HG02840 (cell line): ENCODE measurements at regions not wholly inside any gene's neighbourhood (a gene's known extent, or its start where the extent isn't known, plus 50 kb on each side); places are given as distances from the start of the nearest gene placed in this dataset.

ENCODE experiments used
- ATAC-seq: cut with Tn5 transposase; IDR thresholded peaks from one replicate; pipeline ENCODE4 v1.9.1; 2021; ENCODE audit warnings: mild to moderate bottlenecking, moderate library complexity, moderate number of reproducible peaks; ENCODE audit not compliant: unreplicated experiment, low FRiP score

DNA sequence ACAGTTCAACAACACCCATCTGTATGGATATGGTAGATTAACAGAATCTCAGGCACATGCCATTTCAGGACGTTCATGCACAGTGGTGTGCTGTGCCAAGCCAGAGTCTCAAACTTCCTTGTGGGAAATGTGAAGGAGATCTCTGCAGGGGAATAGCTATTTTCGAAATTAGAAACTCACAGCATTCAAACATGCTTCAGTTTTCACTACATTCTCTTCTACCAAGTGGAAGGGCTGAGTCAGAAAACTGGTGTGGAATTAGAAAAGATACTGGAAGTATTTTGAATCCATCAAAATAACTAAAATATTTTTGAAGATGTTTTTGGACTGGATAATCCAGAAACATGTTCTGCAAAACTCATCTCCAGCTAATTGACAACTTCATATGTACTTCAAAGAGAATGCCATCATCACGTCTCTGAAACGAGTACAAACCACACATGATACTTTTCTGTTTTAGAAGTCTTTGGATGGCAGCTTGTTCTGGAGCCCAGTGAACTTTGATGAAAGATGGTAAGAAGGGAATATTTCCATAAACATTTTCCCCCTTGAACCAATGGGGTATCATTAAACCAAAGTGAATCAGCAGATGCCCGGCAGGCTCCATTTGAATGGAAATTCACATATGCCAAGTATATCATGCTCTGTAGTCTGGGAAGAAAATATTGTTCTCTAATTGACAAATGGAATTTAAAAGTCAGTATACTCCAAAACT, 616.3 kb upstream of the IGFBP3 start:
- no peak for ATAC-seq

DNA sequence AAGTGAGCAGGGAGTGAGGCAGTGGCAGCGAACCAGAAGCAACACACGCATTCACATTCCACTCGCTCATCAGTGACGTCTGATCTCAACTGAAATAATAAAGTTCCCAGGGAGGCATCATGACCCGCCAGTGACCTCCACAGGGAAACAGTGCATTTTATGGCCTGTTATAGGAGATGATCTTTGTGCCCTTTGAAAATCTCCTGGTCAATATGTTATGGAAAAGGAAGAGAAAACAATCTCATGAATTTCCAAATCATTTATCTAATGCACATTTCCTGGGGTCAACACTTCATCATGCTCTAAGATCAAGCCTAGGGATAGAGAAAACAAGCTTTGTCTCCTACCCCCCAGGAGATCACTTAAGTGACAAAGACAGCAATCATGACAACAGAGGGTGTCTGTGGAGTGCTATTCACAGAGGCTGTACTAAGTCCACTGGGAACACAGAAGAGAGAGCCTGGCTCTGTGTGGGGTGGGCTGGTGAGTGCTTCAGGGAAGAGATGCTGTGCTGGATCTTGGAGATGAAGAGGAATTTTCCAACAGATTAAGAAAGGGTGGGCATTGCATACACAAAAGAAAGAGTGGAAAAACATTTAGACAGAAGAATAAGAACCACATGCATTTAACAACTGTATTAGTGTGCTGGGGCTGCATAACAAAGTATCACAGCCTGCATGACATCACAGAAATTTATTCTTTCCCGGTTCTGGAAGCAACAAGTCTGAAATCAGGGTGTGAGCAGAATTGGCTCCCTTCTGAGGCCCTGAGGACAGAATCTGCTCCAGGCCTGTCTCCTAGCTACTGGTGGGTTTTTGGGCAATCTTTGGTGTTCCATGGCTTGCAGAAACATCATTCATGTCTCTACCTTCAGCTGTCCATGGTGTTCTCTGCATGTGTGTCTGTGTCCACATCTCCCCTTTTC, 613.9 kb upstream of the IGFBP3 start:
- no peak for ATAC-seq

DNA sequence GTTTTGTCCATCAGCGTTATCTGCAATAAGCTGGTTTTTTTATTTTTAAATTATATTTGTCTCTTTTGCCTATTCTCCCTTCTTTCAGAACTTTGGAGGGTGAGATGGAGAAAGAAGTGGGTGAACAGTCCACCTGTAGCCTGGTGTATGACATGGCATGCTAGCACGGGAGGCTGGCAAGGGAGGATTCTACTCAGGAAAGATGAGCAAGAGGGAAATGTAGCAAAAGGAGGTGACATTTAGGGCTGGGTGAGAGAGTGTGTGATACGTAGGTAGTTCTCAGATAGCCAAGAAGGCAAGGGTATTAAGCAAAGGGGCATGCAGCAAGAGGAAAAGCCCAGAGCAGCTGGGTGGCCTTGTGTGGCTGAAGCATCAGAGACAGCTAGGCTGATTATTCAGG, 612.9 kb upstream of the IGFBP3 start:
- no peak for ATAC-seq

DNA sequence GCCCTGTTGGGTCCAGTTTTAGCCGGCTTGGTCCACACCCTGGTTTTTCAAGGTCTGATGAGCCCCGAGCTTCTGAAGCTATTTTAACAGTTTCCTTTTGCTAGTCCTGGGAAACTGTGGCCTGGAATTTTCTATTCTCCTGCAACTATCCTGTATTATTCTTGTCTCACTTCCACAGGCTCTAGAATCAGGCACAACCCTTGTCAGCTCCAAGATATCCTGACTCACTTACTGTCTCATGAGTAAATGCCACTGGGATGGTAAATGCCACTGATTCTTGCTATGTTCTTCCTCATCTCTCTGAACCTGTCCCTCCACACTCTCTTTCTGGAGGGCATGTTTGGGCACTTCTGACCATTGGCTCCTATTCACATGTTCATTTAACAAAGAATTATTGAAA, 611.5 kb upstream of the IGFBP3 start:
- no peak for ATAC-seq

DNA sequence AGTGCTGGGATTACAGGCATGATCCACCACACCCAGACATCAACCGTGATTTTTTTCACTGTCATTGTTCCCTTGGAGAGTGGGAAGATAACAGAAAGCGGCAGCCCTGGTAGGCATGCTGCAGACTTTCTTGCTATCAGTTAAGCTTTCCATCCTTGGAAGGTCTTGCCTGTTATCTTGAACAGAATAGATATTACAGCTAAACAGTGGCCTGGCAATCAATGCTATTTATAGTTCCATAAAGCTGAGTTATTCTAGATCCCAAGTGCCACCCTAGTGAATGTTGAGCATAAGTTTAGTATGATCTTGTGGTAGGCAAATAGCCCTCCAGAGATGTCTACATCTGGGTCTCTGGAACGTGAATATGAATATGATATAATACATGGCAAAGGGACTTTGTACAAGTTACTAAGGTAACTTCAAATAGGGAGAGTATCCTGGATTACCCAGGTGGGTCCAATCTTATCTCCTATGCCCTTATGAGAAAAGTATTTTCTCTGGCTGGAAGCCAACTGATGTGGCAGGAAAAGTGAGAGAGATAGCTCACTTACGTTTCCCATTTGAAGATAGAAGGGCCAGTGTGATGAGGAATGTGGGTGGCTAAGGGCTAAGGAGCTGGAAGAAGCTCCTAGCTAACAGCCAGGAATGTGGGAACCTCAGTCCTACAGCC, 609.1 kb upstream of the IGFBP3 start:
- ATAC-seq = no peak

DNA sequence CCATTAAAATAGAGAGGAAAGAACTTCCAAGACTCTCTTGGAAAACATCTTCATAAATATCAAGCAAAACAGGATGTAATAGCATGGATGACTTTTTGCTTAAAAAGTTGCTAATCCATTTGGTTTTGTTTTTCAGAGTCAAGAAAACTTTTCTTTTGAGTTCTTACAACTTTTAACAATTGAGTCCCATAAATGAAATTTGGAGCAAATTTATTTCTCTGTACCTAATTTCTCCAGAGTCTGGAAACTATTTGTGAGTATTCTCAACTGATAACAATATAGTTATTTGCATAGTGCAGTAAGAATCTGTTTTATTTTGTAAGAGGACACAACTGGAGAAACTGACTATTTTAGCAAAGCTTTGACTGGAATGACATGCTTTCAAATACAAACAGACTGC, 606.3 kb upstream of the IGFBP3 start:
- no peak for ATAC-seq

DNA sequence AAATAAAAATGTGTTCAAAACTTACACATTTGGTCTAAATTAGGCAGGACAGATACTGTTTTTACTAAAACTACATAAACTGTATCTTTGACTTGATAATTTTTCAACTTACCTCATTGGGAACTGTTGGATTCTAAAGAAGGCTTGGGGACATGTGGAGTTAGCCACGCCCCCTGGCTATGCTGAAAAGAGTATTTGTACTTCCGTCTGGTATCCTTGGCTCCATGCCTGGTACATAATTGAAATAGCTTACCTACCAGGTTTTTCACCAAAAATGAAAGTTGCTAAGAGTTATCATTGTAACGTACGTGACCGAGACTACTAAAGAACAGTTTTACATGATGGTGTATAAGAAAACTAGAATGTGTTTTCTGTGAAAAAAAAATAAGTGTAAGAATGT, 604.8 kb upstream of the IGFBP3 start:
- no peak for ATAC-seq

DNA sequence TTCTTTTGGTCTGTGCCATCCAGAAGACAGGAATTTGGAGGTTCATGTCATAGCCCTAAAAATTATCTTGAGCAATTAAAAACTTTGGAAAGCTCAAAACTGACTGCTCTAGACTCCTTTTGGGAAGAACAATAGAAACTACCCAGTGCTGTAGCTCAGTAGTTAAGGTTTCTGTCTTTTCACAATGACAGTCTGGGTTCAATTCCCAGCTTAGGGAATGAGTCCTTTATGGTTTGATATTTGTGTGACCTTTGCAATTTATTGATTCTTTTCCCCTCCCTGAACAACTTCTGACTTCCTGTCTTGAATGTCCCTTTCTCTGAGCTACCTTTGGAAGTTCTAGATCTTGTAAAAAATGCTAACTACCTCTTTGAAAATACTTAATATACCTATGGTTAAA, 603.3 kb upstream of the IGFBP3 start:
- ATAC-seq = no peak

DNA sequence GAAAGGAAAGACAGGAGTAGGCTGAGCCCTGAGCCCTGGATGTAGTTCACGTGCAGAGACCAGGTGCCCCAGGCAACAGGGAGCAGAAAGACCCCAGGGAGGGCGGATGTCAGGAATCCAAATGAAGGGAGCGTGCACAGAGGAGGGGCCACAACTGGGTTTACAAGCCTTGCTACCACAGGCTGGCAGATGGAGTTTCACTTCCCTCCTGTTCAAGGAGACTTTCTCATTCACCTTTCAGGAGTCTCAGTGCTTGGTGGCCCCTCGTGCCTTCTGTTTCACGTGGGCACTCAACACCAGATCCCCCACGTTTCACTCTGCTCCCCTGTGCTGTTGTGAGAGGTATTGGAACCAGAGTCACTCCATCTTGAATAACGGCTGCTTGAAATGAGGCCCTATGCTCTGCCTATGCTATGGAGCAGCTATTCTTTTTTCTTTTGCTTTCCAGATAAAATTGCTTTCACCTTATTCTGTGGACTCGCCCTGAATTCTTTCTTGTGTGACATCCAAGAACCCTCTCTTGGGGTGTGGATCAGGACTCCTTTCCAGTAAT, 601.4 kb upstream of the IGFBP3 start:
- no peak for ATAC-seq

DNA sequence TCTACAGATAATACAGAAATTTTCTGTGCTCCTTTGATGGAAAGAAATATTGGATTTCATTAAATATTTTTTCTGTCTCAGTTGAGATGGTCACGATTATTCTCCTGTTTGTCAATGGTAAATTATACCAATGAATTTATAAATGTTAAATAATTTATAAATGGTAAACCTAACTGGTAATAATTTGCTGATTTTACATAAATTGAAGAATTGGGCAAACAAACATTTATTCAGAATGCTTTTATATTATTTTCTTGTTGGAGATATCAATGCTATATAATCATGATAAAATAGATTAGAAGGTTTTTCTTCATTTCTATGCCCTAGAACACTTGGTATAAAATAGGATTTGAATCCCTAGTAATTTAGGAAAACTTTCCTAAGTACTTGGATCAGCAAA, 597.6 kb upstream of the IGFBP3 start:
- no peak for ATAC-seq

DNA sequence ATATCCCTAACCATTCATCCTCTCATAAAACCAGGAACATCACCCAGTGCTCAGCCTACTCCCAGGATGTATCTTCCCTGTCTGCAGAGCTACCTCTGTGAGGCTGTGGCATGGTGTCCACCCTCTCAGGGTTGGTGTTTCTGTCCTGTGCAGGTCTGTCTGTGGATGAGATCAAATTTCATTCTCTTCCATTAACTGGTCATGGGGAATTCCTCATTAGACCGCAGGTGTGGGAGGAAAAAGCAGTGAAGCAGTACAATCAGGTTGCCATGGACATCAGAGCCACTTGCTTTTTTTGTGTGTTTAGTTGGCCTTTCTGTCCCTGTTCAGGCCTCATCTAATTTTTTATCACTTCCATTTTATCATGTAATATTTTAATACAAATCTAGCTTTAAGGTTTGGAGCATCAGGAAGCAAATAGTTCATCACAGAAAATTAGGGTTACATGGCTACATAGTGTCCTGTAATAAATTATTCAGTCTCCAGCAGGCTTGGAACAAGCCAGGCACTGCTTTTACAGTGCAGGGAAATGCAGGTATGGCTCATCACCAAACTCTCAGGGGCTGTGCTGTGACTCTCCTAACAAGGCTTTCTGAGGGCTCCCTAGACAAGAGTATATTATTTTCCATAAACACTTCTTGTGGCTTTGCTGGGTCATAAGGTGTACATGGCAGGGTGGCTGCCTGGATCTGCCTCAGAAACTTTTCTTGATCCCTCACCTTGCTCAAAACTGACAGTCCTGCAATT, 594.9 kb upstream of the IGFBP3 start:
- no peak for ATAC-seq

DNA sequence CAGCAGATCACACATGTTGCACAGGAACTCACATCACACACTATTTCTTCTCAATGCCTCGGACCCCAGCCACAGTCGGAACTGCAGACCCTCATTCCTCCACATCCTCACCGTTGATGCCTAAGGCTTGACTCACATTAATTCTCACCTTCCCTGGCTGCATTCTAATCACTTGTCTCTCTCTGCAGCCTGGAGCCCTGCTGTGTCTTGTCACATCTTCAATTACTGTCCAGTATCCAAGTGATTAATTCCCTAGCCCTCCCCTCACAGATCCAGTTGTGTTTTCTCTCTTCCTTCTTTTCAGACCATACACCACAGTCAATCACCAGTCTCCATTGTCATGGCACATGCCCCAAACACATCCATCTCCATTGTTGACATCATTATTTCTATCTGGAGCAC, 592.4 kb upstream of the IGFBP3 start:
- no peak for ATAC-seq

DNA sequence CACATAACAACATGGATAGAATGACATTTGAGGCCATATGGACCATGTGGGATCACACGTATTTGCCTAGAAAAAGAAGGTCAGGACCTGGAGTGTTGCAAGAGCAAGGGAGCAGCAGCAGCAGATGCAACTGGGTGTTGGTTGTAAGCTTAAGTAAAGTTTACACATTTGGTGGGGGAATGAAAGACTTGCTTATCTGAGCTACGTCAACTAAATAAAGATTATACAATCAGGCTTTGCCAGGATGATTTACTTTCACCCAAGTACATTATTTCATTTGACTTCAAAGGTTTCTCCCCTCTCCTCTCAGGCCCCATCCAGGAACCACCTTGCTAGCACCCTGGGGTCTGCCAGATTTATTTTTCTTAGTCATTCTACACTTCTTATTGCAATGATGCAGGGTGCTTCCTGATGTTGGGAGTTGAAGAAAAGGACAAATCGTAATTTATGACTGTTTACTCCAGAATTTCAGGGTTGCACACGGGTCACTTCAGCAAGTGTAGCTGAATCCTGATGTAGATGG, 591.9 kb upstream of the IGFBP3 start:
- no peak for ATAC-seq

DNA sequence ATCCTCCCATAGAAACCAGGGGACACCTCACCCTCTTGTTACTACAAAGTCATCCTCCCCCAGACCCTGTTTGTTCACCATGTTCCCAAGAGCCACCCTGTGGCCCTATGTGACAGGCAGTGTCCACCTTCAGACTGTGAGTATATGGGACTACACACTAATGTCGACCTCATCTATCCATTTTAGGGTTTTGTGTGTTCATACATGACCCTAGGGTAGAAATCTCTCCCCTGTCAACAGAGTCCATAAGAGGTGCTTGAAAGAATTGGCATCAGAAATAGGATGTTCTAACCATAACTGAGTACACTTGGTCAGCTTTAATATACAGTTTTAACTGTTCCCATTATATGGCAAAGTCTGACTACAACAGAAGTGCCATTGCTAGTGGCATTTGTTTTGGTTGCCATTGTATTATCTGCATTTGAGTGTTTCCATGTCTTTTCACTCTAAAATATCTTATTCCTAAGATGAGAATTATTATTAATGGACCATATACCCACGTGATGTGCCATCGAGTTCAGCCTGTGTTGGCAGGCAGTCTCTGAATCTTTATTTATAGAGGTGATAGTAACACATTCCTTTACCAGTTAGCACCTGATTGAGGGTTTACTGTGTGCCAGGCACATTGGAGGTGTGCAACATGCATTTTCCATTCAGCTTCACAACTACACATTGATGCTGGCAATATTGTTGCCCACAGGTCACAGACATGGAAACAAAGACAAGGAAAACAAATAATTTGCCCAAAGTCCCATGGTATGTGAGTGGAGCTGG, 590.6 kb upstream of the IGFBP3 start:
- no peak for ATAC-seq

DNA sequence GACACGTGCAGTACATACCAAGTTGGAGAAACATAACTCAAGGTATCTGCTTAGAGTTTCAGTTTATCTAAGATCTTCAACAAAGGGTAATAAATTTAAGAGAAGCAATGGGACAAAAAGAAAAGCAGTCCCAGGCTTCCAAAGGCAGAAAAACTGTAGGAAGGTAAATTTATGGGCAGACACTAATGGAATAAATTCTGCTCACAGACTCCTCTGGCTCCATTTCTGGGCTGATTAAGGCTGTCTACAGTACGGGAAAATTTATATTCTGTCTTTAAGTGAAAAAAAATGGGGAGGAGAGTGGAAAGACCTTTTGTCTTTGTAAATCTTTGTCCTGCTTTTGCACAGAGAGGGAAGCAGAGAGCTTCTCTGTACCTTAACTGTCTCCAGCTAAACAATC, 587.5 kb upstream of the IGFBP3 start:
- ATAC-seq = no peak

DNA sequence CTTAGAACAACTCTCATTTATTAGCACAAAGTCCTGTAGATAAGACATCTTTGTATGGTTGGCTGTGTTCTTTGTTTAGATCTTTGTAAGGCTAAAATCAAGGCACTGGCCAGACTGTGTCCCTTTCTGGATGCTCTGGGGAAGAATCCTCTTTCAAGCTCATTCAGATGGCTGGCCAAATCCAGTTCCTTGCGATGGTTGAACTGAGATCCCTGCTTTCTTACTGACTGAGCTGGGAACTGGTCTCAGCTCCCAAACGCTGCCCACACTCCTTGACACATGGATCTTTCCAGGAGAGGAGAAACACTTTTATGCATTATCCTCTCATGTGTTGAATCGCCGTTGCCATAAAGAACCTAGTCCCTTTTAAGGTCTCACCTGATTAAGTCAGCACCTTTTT, 586.5 kb upstream of the IGFBP3 start:
- no peak for ATAC-seq

DNA sequence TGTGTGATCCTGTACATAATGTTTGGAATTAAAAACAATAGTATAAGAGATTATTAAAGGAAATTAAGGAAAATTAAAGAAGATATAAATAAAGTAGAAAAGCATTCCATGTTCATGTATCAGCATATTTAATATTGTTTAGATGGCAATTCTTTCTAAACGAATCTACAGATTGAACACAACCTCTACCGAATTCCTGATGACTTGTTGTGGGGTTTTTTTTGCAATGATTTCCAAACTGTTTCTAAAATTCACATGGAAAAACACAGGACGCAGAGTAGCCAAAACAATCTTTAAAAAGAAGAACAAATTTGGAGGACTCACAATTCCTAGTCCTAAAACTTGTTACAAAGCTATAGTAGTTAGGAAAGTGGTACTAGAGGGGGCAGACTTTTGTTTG, 573.4 kb upstream of the IGFBP3 start:
- no peak for ATAC-seq

DNA sequence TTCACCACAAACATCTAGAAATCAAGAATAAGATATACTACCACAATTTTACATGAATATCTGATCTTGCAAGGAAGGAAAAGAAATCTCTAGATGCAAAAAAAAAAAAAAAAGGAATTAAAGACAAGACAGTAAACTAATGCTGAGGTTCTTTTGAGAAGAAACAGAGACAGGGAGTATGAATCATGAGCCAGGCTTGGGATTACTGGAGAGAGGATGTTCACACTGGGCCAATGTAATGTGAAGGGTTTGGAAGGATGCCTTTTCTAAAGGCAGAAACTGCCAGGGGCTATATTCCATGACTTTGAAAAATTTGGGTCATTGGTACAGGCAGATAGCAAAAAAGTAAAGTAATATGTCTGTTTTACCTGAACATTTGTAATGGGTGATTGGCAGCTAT, 573.0 kb upstream of the IGFBP3 start:
- ATAC-seq = no peak

DNA sequence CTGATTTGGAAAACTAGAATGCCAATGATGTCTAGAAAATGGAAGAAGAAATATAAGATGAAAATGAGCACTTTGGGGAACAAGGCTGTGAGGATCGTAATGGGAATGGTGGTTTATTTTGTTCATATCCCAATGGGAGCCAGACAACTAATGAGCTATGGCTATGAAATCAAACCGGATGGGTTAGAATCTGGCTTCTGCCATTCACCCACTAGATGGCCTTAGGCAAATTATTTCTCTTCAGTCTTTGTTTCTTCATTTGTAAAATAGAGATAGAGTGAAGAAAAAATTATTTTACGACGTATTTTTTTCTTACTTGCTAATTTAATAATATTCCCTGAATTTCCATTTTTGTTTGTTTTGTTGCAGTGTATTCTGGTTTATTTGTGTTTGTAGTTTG, 572.1 kb upstream of the IGFBP3 start:
- ATAC-seq = no peak
